Ramos (cell line): ENCODE measurements at regions not wholly inside any gene's neighbourhood (a gene's known extent, or its start where the extent isn't known, plus 50 kb on each side); places are given as distances from the start of the nearest gene placed in this dataset.

Experiments used
- in situ Hi-C: fragments of 300-500 bp; cut with MboI; formaldehyde crosslinking; loops from one replicate; pipeline ENCODE4 v1.14.3; 2022; ENCODE audit warnings: low sequenced_read_pairs; ENCODE audit not compliant: unreplicated experiment

- in situ Hi-C loops: no loop called here
Measured at GRCh38 chr5:57839025-57839424, 356.4 kb upstream of the ACTBL2 start.

GRCh38 chr5:57836921-57837320 lies 354.3 kb upstream of the ACTBL2 start:
- in situ Hi-C loops: no loop called here

GRCh38 chr5:57836331-57836730 lies 353.7 kb upstream of the ACTBL2 start:
- in situ Hi-C loops: no loop called here

GRCh38 chr5:57834829-57835608 lies 352.4 kb upstream of the ACTBL2 start:
- in situ Hi-C loops: no loop called here

- in situ Hi-C loops: no loop called here
Measured at GRCh38 chr5:57833489-57833888, 350.9 kb upstream of the ACTBL2 start.

- in situ Hi-C loops: no loop called here
Measured at GRCh38 chr5:57832875-57833274, 350.3 kb upstream of the ACTBL2 start.

- in situ Hi-C loops: no loop called here
Measured at GRCh38 chr5:57831932-57832331, 349.3 kb upstream of the ACTBL2 start.

- in situ Hi-C loops: no loop called here
Measured at GRCh38 chr5:57831090-57831489, 348.5 kb upstream of the ACTBL2 start.

GRCh38 chr5:57828221-57828620 lies 345.6 kb upstream of the ACTBL2 start:
- in situ Hi-C loops: no loop called here

- in situ Hi-C loops: no loop called here
Measured at GRCh38 chr5:57825031-57825686, 342.5 kb upstream of the ACTBL2 start.

GRCh38 chr5:57824623-57825022 lies 342.0 kb upstream of the ACTBL2 start:
- in situ Hi-C loops: no loop called here

GRCh38 chr5:57824047-57824446 lies 341.4 kb upstream of the ACTBL2 start:
- in situ Hi-C loops: no loop called here

GRCh38 chr5:57822651-57823050 lies 340.0 kb upstream of the ACTBL2 start:
- in situ Hi-C loops: no loop called here

GRCh38 chr5:57818397-57818796 lies 335.8 kb upstream of the ACTBL2 start:
- in situ Hi-C loops: no loop called here

GRCh38 chr5:57817924-57818323 lies 335.3 kb upstream of the ACTBL2 start:
- in situ Hi-C loops: no loop called here

GRCh38 chr5:57817001-57817453 lies 334.4 kb upstream of the ACTBL2 start:
- in situ Hi-C loops: no loop called here

GRCh38 chr5:57816108-57816507 lies 333.5 kb upstream of the ACTBL2 start:
- in situ Hi-C loops: no loop called here

GRCh38 chr5:57805732-57806131 lies 323.1 kb upstream of the ACTBL2 start:
- in situ Hi-C loops: no loop called here

- in situ Hi-C loops: no loop called here
Measured at GRCh38 chr5:57805170-57805569, 322.6 kb upstream of the ACTBL2 start.

GRCh38 chr5:57804505-57804904 lies 321.9 kb upstream of the ACTBL2 start:
- in situ Hi-C loops: no loop called here

- in situ Hi-C loops: no loop called here
Measured at GRCh38 chr5:57804007-57804444, 321.4 kb upstream of the ACTBL2 start.

- in situ Hi-C loops: no loop called here
Measured at GRCh38 chr5:57802131-57802530, 319.5 kb upstream of the ACTBL2 start.
